Retinal pigment epithelial cell (primary cell): ENCODE measurements at regions not wholly inside any gene's neighbourhood (a gene's known extent, or its start where the extent isn't known, plus 50 kb on each side); places are given as distances from the start of the nearest gene placed in this dataset.
"Not testable (repeated sequence)": the region's sequence is repeated elsewhere in the genome, so short reads cannot be mapped to it uniquely, and the experiment has no call there.

ENCODE experiments used
- DNase-seq: peaks from one replicate; pipeline ENCODE4 v3.0.0-alpha.2; 2010; ENCODE audit warnings: low read depth
- H3K4me3 ChIP-seq: 2 replicates; pipeline ENCODE4 v1.5.1; 2011; ENCODE audit warnings: mild to moderate bottlenecking, low read length, control low read depth, moderate library complexity
- CTCF ChIP-seq: conservative IDR thresholded peaks from 2 replicates; pipeline ENCODE4 v1.5.1; 2011; ENCODE audit warnings: low read depth, low read length, control low read depth, inconsistent platforms

DNA sequence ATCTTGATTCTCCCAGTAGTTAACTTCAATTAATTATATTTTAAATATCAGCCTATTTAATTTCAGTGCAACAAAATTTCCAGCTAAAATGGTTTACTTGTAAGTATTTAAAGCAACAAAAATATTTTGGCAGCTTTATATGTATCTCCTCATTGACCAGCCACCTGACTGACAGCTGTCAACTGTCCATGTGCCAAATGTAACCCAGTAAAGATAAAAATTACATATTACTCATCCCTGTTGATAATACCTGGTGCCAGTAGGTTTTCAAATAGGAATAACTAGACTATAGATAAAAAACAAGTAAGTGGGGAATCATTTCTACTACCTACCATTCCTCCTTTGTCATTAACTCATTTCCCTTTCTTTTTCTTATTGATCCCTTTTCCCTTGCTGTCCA is 341.9 kb downstream of the TYW1 start:
- not testable (repeated sequence) for H3K4me3 ChIP-seq, DNase-seq

DNA sequence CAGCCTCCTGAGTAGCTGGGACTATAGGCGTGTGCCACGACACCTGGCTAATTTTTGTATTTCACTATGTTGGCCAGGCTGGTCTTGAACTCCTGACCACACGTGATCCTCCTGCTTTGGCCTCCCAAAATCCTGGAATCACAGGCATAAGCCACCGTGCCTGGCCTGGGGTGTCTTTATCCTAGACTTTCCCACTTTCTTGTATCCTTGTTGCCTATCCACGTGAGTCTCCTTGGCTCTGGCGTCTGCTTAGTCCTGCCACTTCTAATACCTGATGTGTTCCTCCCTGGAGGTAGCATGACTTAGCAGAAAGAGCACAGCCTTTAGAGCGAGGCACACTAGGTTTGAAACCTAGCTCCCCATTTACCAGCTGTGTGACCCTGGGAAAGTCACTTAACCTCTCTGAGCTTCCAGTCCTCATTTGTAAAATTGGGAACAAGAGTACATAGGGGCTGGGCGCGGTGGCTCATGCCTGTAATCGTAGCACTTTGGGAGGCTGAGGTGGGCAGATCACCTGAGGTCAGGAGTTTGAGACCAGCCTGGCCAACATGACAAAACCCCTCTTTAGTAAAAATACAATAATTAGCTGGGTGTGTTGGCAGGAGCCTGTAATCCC is 344.6 kb downstream of the TYW1 start:
- no peak for TF ChIP-seq CTCF
- H3K4me3 ChIP-seq = no peak overlapping the region

GRCh38 chr7:67343114-67343513 is 346.5 kb downstream of the TYW1 start:
- H3K4me3 ChIP-seq = no peak overlapping the region
- no peak for DNase-seq
- TF ChIP-seq CTCF = no peak

More for the DNA sequence above, 344.6 kb downstream of the TYW1 start:
- no peak for DNase-seq

DNA sequence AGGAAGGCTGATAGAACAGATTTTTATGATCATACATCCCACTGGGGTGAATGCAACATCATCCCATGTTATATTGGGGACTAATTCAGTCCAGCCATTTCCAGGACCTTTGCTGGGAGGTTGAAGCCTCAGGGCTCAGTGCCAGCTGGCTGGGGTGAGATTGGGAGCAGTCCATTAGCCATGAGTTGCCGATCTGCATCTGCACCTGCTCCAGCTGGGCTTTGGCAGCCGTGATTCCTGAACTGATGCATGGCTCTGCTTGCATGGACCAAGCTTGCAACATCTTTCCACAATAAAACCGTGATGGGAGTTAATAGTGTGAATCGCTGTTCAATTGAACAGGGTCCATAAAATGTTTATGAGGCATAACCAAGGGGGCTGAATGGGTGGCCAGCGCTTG is 346.9 kb downstream of the TYW1 start:
- TF ChIP-seq CTCF = no peak
- DNase-seq = no peak
- H3K4me3 ChIP-seq = no peak overlapping the region

DNA sequence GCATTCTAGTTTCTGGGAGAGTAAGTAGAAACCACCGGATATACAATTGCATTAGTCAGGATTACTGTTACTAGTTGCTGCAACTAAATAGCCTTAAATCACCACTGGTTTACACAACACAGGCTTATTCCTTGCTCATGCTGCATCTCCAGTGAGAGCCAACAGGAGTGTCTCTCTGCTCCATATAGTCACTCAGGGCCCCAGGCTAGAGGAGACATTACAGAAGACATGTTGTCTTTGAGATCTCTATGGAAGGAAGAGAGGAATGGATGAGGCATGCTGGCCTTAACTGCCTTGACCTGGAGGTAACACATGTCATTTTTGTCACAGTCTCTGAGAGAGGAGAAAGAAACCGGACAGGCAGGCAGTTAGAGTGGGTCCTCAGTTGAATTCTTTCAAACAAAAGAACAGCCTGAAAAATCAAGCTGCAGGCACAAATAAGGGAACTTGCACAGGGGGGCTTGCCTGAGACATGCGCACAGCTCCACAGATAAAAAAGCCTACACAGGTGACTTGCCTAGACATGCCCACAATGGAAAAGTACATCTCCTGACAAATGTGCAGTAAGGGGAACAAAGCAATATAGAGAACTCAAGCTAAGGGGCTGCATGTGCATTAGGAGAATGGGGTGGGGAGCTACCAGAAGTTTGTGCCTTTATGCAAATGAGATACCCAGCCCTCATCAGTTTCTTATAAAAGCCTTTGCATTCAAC is 348.0 kb downstream of the TYW1 start:
- no peak for TF ChIP-seq CTCF
- no peak for DNase-seq

DNA sequence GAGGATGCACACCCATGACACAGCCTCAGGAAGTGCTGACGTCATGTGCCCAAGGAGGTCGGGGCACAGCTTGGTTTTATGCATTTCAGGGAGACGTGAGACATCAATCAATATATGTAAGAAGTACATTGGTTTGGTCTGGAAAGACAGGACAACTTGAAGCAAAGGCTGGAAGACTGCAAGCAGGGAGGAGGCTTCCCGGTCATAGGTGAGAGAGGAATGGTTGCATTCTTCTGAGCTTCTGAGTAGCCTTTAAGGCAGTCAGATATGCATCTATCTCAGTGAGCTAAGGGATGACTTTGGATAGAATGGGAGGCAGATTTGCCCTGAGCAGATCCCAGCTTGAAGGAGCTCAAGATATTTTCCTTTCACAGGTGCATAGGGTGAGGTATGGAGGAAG is 349.5 kb downstream of the TYW1 start:
- no peak for TF ChIP-seq CTCF
- no peak for DNase-seq
- no peak overlapping the region for H3K4me3 ChIP-seq

More for the DNA sequence above, 348.0 kb downstream of the TYW1 start:
- H3K4me3 ChIP-seq = no peak overlapping the region

- DNase-seq = no peak
- H3K4me3 ChIP-seq = no peak overlapping the region
- TF ChIP-seq CTCF = no peak
Observed at GRCh38 chr7:67346876-67347275, 350.2 kb downstream of the TYW1 start.
